HG02610 (cell line): ENCODE measurements at regions not wholly inside any gene's neighbourhood (a gene's known extent, or its start where the extent isn't known, plus 50 kb on each side); places are given as distances from the start of the nearest gene placed in this dataset.

Experiments used
- ATAC-seq: cut with Tn5 transposase; IDR thresholded peaks from one replicate; pipeline ENCODE4 v1.9.1; 2021; ENCODE audit warnings: mild to moderate bottlenecking, moderate library complexity; ENCODE audit not compliant: unreplicated experiment

DNA sequence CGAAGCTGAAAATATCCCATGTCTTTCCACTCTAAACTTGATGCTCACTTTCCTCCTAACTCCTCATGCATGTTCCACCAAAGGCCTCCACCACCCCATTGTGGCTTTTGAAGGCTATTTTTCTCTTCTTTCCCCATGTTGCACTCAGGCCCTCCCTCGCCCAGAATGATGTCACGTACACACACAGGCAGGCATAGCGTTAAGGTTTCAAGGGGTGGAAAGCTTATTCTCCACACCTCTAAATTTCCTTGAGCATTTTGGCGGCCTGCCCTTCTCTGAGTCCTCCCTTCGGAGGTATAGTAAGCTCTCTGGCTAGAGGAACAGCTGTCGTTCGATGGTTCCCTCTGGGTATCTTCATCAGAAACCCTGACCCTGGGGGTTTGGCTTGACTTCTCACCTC lies 673.5 kb downstream of the ACTL7B start:
- no peak for ATAC-seq

DNA sequence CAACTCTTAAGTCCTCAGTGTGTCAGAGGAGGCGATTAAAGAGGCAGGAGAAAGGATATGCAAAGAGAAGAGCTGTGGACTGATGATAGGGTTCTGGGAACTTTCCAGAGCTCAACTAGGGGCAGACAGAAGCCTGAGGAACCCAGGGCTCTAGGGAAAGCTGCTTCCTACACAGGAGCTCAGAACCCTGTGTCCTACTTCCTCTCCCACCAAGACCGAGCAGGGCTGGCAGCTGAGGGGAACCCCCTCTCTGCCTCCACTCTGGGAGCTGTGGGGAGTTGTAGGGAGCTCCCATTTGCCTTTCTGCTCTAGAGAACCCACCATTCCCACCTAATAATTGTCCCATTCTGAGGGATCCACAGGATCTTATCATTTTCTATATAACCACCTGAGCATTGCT lies 674.3 kb downstream of the ACTL7B start:
- no peak for ATAC-seq

- no peak for ATAC-seq
These were observed 675.2 kb downstream of the ACTL7B start for GRCh38 chr9:108180541-108180940.

DNA sequence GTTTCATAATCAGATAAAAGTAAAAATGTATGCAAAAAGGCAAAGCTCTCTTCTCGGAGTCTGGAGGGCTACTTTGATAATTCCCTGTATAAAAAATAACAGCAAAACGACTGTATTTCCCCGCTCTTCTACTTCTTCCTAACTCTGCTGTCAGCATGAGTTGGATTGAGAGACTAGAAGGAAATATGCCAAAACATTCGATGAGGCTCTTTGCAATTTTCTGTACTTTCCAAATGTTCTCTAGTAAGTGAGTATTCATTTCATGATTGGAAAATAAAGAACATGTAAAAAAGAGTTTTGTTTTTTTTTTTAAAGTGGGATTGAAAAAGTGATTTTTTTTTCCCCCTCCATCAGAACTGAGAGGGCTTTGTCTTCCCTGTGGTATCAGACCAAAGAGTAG lies 677.5 kb downstream of the ACTL7B start:
- ATAC-seq, result no peak

- ATAC-seq, result no peak
These were observed 678.8 kb upstream of the KLF4 start for GRCh38 chr9:108168236-108168850.

DNA sequence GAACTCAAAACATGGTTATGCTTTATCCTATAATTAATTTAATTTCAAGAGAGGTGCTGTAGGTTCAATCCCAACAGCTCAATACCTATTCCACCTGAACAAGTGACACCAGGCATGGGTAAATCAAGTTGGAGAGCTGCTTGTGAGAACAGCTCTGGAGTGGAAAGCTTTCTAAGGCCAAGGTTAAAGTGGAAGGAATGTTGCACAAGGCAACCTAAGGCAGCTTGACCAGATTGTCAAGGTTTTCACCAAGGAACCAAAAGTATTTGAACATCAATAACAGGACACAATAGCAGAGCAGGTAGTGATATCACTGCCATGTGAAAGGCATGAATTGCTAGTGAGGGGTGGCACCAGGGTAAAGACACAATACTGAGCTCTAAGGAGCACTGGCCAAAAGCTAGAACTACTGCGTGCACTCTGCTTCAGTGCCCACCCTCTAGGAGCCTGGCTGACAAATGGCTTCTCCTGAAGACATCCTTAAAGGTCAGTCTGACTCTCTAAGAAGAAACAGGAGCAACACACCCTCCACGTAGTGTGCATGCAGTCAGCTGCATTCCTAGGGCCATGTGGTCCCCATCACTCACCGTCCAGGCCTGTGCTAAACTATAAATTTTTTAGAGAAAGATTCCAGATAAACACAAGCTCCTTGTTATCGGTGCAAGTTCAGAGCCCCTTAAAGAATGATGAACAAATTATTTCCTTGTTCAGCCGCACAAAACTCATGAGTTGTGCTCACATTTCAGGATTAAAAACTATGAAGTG lies 677.7 kb upstream of the KLF4 start:
- no peak for ATAC-seq

DNA sequence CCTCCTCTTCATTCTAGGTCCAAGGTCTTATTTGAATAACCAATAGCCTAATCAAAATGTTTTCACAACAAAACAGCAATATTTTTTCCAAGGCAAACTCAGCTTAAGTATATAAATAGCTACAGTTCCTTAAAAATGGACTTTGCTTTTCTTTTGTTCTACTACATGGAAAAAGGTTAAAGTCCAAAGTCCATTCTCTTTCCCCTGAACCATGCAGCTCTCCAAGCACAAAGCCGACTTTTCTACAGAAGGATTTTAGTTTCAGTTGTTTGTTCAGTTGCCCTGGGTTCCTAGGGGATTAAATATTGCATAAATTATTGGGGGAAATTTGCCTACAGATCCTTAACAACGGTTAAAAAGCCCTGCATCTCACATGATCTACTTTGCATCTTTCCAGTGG lies 677.0 kb upstream of the KLF4 start:
- no peak for ATAC-seq

- ATAC-seq, result no peak
These were observed 673.9 kb upstream of the KLF4 start for GRCh38 chr9:108163321-108164005.

GRCh38 chr9:108162664-108163063 lies 673.1 kb upstream of the KLF4 start:
- ATAC-seq, result no peak

- ATAC-seq, result no peak
These were observed 671.9 kb upstream of the KLF4 start for GRCh38 chr9:108161503-108161902.

DNA sequence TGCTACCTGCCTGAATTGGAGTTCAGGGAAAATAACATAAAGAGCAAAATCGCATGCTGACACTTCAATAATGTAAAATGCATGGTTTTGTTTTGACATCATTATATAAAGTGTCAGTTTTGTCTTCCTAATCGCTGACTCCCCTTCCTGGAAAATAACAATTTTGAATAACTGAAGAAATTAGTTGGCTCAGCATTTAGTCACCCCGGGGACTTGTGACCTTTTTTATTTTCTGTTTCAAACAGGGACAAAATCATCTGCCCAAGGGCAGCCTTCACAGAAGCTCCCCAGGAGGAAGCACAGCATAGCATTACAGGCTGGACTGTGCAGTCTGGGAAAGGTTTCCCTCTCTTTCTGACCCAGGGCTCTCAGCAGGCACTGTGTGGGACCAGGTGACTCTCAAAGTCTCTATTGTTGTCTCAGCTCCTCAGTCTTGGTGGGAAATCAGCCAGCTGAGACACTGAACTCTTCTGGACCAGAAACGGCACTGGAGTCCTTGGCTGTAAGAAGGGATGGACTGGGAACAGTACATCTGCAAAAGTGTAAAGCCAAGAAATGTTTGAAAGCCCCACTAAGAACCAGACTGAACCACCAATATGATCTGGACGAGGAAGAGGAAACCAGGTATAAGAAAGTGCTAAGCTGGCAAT lies 671.3 kb upstream of the KLF4 start:
- ATAC-seq, result no peak

- no peak for ATAC-seq
These were observed 670.5 kb upstream of the KLF4 start for GRCh38 chr9:108160039-108160438.

GRCh38 chr9:108158236-108158995 lies 668.8 kb upstream of the KLF4 start:
- ATAC-seq, result no peak

GRCh38 chr9:108156270-108156998 lies 666.9 kb upstream of the KLF4 start:
- ATAC-seq, result no peak

GRCh38 chr9:108153416-108153815 lies 663.8 kb upstream of the KLF4 start:
- ATAC-seq, result no peak

DNA sequence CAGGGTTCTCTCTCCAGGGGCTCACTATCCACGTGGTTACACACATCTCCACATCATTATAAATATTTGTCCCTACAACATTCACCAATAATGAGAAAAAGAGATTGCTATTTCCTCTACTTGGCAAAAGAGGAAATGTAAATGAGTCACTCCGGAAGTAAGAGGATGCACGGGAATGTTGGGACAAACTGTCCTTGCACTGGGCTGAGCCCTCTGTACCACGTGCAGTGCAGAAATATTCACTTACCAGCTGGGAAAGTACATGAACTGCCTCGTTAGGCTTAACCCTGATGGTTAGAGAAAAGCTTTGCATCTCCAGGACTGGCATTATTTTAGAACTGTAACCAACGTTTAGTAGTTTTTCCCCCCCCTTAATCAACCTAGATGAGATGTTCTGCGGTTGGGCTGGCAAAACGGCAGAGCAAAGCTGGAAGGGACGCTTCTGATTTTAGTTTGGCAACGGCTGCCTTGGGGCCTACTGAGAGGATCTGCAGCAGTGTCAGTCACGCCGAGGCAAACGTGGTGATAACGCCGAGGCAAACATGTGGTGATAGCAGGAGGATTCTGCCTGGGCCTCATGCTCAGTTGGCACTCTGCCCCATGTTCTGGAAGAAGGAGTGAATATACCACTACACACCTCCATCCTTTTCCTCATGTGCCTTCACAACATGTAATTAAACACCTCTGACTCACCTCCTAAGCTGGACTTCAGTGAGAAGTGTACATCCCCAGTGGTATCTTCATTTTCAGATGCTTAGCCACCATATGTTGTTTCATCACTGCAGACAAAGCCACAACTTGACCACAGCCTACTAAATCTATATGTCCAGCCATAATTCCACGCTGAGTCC lies 661.4 kb upstream of the KLF4 start:
- no peak for ATAC-seq

DNA sequence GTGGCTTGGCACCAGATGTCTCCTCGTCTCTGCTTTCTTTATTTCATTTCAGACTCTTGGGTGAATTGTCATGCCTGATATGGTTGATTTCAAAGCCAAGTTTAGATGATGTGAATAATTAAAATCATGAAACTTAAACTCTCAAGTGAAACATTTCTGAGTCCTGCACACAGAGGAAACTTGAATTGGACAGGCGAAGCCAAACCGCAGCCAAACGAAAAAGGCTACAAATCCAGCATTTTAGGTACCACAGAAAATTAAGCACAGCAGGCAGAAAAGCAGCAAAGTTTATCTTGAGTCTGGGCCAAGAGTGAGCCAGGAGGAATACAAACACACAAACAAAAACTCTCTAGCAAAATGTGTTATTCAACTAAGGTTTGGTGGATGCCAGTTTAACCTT lies 659.8 kb upstream of the KLF4 start:
- ATAC-seq, result no peak

GRCh38 chr9:108142504-108143201 lies 653.1 kb upstream of the KLF4 start:
- ATAC-seq, result no peak

DNA sequence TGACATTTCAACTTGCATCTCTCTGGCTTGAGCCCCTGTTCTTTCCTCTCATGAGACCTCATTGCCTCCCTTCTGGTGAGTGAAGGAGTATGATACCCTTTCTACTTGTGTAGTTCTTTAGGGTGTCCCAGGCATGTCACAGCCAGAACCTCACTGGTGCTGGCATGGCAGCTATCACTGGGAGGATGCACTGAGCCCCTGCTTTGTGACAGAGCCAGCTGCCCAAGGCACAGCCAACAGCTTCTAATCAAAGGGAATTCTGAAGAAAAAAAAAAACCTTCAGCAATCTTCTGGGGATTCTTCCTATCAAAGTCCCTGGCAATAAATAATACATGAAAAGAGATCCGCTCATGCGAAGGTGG lies 652.6 kb upstream of the KLF4 start:
- ATAC-seq, result no peak
